ENCODE measurements at regions not wholly inside any gene's neighbourhood (a gene's known extent, or its start where the extent isn't known, plus 50 kb on each side); places are given as distances from the start of the nearest gene placed in this dataset.
"Not testable (repeated sequence)": the region's sequence is repeated elsewhere in the genome, so short reads cannot be mapped to it uniquely, and the experiment has no call there.

DNA sequence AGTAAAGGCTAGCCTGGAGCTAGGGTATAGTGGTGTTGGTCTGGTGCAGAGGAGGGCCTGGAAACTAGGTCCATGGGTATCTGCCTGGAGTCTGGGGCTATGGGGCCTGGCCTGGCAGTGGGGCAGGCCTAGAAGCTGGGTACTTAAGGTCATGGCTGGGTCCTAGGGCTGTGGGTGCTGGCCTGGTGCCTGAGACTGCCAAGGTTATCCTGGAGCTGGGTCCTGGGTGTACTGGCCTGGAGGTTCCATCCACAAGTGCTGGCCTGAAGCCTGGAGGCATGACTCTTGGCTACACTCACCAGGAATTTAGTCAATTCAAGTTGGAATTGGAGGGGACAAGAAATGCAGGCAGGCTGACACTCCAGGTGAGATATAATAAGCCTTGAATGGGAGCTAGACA lies 108.4 kb upstream of the ZCCHC13 start:
- Histone ChIP-seq H3K27me3 (replicated peaks in 1 of 7) (peaks cover 0 to 5% (median 0%) of the 10 kb centered on the region in 7 donors), H3K4me3 (no peak overlapping the region), H3K36me3 (no peaks in the 10 kb centered on the region), H3K4me1 (no peaks in the 10 kb centered on the region), H3K27ac (no peak overlapping the region), H3K9me3 (peaks cover 0 to 11% (median 0%) of the 10 kb centered on the region in 8 donors)
- intact Hi-C loops (cut with DNase I; ENCODE audit: low total_unique reads): no loop called here
- DNase-seq: no peak
- TF ChIP-seq, protein P1, sequence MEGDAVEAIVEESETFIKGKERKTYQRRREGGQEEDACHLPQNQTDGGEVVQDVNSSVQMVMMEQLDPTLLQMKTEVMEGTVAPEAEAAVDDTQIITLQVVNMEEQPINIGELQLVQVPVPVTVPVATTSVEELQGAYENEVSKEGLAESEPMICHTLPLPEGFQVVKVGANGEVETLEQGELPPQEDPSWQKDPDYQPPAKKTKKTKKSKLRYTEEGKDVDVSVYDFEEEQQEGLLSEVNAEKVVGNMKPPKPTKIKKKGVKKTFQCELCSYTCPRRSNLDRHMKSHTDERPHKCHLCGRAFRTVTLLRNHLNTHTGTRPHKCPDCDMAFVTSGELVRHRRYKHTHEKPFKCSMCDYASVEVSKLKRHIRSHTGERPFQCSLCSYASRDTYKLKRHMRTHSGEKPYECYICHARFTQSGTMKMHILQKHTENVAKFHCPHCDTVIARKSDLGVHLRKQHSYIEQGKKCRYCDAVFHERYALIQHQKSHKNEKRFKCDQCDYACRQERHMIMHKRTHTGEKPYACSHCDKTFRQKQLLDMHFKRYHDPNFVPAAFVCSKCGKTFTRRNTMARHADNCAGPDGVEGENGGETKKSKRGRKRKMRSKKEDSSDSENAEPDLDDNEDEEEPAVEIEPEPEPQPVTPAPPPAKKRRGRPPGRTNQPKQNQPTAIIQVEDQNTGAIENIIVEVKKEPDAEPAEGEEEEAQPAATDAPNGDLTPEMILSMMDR (IDR thresholded peaks at IDR 0.05 in 8 of 11, conservative IDR thresholded peaks at IDR 0.05 in 3 of 11): no peak
- no peak for TF ChIP-seq POLR2A (IDR thresholded peaks at IDR 0.05)

DNA sequence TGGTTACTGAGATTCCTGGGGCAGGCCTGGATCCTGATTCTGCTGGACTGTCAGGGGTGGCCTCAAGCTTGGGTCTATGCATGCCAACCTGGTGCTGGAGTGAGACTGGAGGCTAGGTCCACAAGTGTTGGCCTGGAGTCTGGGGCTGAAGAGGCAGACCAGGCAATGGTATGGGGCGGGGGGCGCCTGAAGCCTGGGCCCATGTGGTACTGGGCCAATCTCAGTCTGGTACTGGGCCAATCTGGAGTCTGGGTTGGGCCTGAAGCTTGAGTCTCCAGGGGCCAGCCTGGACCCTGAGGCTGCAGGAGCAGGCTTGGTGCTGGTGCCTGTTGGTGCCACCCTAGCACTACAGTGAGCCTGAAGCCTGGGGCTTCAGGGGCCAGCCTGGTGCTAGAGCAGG lies 108.9 kb upstream of the ZCCHC13 start:
- DNase-seq: no peak
- intact Hi-C loops (cut with DNase I; ENCODE audit: low total_unique reads): no loop called here
- no peak overlapping the region for H3K4me3 ChIP-seq
- H3K4me1 ChIP-seq: no peaks in the 10 kb centered on the region
- no peak overlapping the region for H3K27ac ChIP-seq
- 89 to 100% (median 100%) methylated on average over 2 of the region's 2 CpGs; no CpG with 5 or more reads in 2 of the 5 donors for WGBS, 5 donors
- peaks cover 0 to 11% (median 0%) of the 10 kb centered on the region in 8 donors for H3K9me3 ChIP-seq
- no peaks in the 10 kb centered on the region for H3K36me3 ChIP-seq
- TF ChIP-seq, protein P1 (IDR thresholded peaks at IDR 0.05 in 8 of 11, conservative IDR thresholded peaks at IDR 0.05 in 3 of 11): no peak
- TF ChIP-seq POLR2AphosphoS5 (IDR thresholded peaks at IDR 0.05): peak in 1 of 3 donors; percentile 28
- peaks cover 0 to 5% (median 0%) of the 10 kb centered on the region in 7 donors for H3K27me3 ChIP-seq (replicated peaks in 1 of 7)

DNA sequence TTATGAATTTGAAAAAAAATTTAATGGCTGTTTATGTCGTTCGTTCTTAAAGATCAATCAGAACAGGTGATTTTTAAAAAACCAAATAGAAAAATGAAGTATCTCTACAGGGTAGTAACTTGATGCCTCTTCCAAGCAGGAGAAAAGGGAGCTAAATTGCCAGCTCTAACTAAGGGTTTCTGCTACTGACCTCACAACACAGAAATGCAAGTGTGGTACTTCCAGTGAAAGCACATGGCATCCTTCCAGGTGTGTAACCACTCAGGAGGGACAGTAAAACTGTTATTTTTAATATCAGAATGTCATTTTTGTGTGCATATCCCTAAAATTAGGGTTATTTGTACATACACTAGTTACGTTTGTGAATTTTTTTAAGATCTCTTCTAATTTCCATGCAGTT lies 116.8 kb upstream of the ZCCHC13 start:
- Histone ChIP-seq H3K4me3 (no peak overlapping the region), H3K36me3 (no peaks in the 10 kb centered on the region), H3K27me3 (replicated peaks in 1 of 7) (no peaks in the 10 kb centered on the region), H3K9me3 (peaks cover 0 to 5% (median 0%) of the 10 kb centered on the region in 8 donors), H3K27ac (no peak overlapping the region), H3K4me1 (no peaks in the 10 kb centered on the region)
- no peak for DNase-seq
- 84 to 96% (median 95%) methylated on average over 3 of the region's 3 CpGs for WGBS, 5 donors
- TF ChIP-seq, protein P1 (IDR thresholded peaks at IDR 0.05 in 8 of 11, conservative IDR thresholded peaks at IDR 0.05 in 3 of 11): no peak
- TF ChIP-seq POLR2A (IDR thresholded peaks at IDR 0.05) (no peak), POLR2AphosphoS5 (IDR thresholded peaks at IDR 0.05) (no peak)
- intact Hi-C loops (cut with DNase I; ENCODE audit: low total_unique reads): no loop called here

DNA sequence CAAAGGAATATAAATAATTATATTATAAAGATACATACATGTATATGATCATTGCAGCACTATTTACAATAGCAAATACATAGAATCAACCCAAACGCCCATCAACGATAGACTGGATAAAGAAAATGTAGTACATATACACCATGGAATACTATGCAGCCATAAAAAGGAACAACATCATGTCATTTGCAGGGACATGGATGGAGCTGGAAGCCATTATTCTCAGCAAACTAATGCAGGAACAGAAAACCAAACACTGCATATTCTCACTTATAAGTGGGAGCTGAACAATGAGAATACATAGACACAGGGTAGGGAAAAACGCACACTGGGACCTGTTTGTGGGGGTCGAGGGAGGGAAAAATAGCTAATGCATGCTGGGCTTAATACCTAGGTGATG lies 120.9 kb upstream of the ZCCHC13 start:
- H3K27me3 ChIP-seq (replicated peaks in 1 of 7); DNase-seq; H3K4me1 ChIP-seq; intact Hi-C loops (cut with DNase I; ENCODE audit: low total_unique reads); H3K36me3 ChIP-seq; H3K4me3 ChIP-seq; H3K27ac ChIP-seq; H3K9me3 ChIP-seq: not testable (repeated sequence)
- WGBS, 5 donors: 84 to 100% (median 96%) methylated on average over 4 of the region's 4 CpGs

DNA sequence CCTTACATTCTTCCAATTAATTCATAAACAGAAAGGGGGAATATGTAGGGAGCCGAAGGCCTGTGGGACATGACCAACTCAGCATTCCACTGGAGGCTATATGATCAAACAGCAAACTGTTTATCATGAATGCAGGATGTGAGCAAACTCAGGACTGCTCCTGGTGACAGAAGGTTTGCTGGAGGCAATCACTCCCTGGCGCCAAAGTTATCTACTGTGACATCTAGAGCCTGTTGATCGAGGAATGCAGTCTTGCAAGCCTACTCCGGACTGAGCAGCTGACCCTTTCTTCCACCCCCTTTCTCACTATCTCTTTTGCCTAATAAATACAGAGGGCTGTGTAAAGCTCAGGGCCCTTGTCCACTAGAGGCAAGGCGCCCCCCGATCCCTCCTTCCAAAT lies 122.0 kb upstream of the ZCCHC13 start:
- H3K36me3 ChIP-seq; H3K4me3 ChIP-seq; intact Hi-C loops (cut with DNase I; ENCODE audit: low total_unique reads); H3K9me3 ChIP-seq; DNase-seq; H3K27me3 ChIP-seq (replicated peaks in 1 of 7); H3K4me1 ChIP-seq; H3K27ac ChIP-seq: not testable (repeated sequence)
- WGBS, 5 donors: 86 to 94% (median 91%) methylated on average over 5 to 6 of the region's 6 CpGs
